ENCODE measurements at regions not wholly inside any gene's neighbourhood (a gene's known extent, or its start where the extent isn't known, plus 50 kb on each side); places are given as distances from the start of the nearest gene placed in this dataset.

DNA sequence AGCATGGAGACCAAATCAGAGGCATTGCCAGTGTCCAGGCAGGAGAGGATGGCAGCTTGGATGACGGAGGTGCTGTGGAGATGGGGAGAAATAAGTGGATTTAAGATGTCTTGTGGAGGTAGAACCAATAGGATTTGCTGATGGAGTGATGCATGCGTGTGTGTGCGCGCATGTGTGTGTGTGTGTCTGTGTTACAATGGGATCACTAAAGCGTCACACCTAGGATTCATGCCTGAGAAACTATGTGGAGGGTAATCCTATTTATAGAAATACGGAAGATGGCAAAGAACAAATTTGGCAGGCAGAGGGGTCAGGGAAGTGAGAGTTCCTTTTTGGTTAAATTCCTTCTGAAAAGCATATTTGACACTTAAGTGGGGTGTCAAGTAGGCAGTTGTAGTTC, 64.8 kb upstream of the ARL8B start:
- ChIA-PET POLR2A (no interaction called here), CTCF (ENCODE audit: low intra/inter-chr PET ratio, low total read pairs) (interaction anchor here (1.3 to 3.0 kb wide), 4 partner anchors 9 to 402 kb away, joined by 4 to 50 read pairs (median 10); no protein-coding TSS in a partner anchor)
- ATAC-seq (no peak), FAIRE-seq (no peak), DNase-seq (ENCODE audit: low spot score) (no peak)
- intact Hi-C loops (cut with micrococcal nuclease; ENCODE audit: unreplicated experiment) = loop anchor here (1.0 to 2.0 kb wide), 2 partner anchors 80 to 346 kb away; no protein-coding TSS in a partner anchor
- Histone ChIP-seq H3K9ac (ENCODE audit: insufficient read depth, low read depth, low read length) (no peak overlapping the region), H3K79me2 (ENCODE audit: insufficient read depth, low read length) (no peaks in the 10 kb centered on the region), H3K4me2 (ENCODE audit: low read depth, low read length) (no peak overlapping the region), H3K9me3 (ENCODE audit: low read length) (no peaks in the 10 kb centered on the region), H2AFZ (ENCODE audit: low read length) (no peak overlapping the region), H3K4me3 (replicated peaks in 1 of 3; ENCODE audit: insufficient read depth in 1 of 3, low read depth in 2 of 3, low read length in 3 of 3) (no peak overlapping the region), H4K20me1 (ENCODE audit: insufficient read depth, low read length) (no peaks in the 10 kb centered on the region), H3K27me3 (ENCODE audit: control insufficient read depth in 1 of 2, insufficient read depth in 2 of 2, low read length in 2 of 2) (peaks cover 0 to 22% of the 10 kb centered on the region in 2 experiments; a peak in 2 of 5 replicates), H3K4me1 (ENCODE audit: insufficient read depth, low read length) (peaks cover 6% of the 10 kb centered on the region; the same call in 1 of the 2 replicates), H3K27ac (ENCODE audit: extremely low read length, insufficient read depth, low read length) (no peak overlapping the region), H3K36me3 (replicated peaks in 1 of 2; ENCODE audit: control insufficient read depth in 1 of 2, insufficient read depth in 2 of 2, low read length in 2 of 2) (no peaks in the 10 kb centered on the region)
- WGBS (ENCODE audit: low lambda C conversion rate) = 36% methylated on average over 6 of the region's 6 CpGs
- in situ Hi-C loops (cut with HindIII; ENCODE audit: extremely low pct_ligation_motif_present, low pct_unique_long_range_greater_than_20kb) = no loop called here
- BruUV-seq (replicated peaks) = no TSS peak
- TF ChIP-seq ZNF333 (CRISPR knock-in tag; IDR thresholded peaks at IDR 0.05; ENCODE audit: borderline replicate concordance) (no peak), NRL (CRISPR knock-in tag; IDR thresholded peaks at IDR 0.05; ENCODE audit: borderline replicate concordance) (no peak), NFE2 (CRISPR knock-in tag; IDR thresholded peaks at IDR 0.05) (no peak), AGO2 (optimal IDR thresholded peaks at IDR 0.05; ENCODE audit: low read depth, low read length) (no peak), ARNT (IDR thresholded peaks at IDR 0.05) (no peak), FOXJ3 (CRISPR knock-in tag; IDR thresholded peaks at IDR 0.05; ENCODE audit: borderline replicate concordance) (no peak), NBN (conservative IDR thresholded peaks at IDR 0.05) (no peak), FOXC1 (CRISPR knock-in tag; IDR thresholded peaks at IDR 0.05; ENCODE audit: borderline replicate concordance) (no peak), FOSL2 (CRISPR knock-in tag; IDR thresholded peaks at IDR 0.05) (no peak)
- TF ChIP-seq, protein P1, sequence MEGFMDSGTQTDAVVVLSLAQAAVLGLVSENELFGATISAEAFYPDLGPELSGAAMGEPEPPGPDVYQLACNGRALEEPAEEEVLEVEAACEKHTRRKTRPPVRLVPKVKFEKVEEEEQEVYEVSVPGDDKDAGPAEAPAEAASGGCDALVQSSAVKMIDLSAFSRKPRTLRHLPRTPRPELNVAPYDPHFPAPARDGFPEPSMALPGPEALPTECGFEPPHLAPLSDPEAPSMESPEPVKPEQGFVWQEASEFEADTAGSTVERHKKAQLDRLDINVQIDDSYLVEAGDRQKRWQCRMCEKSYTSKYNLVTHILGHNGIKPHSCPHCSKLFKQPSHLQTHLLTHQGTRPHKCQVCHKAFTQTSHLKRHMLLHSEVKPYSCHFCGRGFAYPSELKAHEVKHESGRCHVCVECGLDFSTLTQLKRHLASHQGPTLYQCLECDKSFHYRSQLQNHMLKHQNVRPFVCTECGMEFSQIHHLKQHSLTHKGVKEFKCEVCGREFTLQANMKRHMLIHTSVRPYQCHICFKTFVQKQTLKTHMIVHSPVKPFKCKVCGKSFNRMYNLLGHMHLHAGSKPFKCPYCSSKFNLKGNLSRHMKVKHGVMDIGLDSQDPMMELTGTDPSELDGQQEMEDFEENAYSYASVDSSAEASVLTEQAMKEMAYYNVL (CRISPR knock-in tag; IDR thresholded peaks at IDR 0.05; ENCODE audit: borderline replicate concordance) = no peak
- TF ChIP-seq, protein P2, sequence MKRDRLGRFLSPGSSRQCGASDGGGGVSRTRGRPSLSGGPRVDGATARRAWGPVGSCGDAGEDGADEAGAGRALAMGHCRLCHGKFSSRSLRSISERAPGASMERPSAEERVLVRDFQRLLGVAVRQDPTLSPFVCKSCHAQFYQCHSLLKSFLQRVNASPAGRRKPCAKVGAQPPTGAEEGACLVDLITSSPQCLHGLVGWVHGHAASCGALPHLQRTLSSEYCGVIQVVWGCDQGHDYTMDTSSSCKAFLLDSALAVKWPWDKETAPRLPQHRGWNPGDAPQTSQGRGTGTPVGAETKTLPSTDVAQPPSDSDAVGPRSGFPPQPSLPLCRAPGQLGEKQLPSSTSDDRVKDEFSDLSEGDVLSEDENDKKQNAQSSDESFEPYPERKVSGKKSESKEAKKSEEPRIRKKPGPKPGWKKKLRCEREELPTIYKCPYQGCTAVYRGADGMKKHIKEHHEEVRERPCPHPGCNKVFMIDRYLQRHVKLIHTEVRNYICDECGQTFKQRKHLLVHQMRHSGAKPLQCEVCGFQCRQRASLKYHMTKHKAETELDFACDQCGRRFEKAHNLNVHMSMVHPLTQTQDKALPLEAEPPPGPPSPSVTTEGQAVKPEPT (CRISPR knock-in tag; IDR thresholded peaks at IDR 0.05; ENCODE audit: low read depth) = no peak
- TF ChIP-seq, protein P3, sequence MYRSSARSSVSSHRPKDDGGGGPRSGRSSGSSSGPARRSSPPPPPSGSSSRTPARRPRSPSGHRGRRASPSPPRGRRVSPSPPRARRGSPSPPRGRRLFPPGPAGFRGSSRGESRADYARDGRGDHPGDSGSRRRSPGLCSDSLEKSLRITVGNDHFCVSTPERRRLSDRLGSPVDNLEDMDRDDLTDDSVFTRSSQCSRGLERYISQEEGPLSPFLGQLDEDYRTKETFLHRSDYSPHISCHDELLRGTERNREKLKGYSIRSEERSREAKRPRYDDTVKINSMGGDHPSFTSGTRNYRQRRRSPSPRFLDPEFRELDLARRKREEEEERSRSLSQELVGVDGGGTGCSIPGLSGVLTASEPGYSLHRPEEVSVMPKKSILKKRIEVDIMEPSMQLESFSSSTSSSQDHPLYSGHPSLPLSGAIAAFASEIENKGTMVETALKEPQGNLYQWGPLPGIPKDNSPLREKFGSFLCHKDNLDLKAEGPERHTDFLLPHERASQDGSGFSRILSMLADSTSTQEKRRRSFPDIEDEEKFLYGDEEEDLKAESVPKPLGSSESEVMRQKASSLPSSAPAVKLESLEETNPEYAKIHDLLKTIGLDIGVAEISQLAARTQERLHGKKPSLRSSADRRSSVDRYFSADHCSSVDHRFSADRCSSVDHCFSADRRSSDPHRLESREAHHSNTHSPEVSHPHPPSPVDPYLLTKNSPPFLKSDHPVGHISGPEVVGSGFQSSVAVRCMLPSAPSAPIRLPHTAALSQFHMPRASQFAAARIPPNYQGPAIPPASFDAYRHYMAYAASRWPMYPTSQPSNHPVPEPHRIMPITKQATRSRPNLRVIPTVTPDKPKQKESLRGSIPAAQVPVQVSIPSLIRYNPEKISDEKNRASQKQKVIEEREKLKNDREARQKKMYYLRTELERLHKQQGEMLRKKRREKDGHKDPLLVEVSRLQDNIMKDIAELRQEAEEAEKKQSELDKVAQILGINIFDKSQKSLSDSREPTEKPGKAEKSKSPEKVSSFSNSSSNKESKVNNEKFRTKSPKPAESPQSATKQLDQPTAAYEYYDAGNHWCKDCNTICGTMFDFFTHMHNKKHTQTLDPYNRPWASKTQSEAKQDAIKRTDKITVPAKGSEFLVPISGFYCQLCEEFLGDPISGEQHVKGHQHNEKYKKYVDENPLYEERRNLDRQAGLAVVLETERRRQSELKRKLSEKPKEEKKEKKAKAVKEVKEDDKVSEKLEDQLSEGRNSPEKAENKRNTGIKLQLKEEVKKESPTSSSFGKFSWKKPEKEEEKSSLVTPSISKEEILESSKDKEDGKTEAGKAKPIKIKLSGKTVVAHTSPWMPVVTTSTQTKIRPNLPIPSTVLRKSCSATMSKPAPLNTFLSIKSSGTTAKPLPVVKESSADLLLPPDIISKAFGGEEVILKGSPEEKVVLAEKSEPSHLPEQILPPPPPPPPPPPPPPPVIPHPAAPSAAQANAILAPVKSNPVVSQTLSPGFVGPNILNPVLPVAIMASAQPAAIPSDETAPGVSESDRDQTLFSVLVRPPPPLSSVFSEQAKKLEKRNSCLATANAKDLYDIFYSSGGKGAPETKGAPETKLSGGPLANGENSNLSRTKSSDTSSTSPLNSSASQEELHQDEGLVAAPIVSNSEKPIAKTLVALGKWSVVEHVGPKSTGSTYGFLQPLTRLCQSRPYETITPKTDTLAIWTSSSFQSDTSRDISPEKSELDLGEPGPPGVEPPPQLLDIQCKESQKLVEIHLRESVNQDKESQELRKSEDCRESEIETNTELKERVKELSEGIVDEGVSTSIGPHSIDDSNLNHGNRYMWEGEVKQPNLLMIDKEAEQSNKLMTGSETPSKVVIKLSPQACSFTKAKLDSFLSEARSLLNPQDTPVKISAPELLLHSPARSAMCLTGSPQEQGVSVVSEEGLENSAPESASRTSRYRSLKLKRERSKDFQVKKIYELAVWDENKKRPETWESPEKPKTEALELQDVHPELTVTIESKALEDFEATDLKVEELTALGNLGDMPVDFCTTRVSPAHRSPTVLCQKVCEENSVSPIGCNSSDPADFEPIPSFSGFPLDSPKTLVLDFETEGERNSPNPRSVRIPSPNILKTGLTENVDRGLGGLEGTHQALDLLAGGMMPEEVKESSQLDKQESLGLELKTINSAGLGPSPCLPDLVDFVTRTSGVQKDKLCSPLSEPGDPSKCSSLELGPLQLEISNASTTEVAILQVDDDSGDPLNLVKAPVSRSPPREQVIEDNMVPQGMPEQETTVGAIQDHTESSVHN (CRISPR knock-in tag; IDR thresholded peaks at IDR 0.05) = no peak
